Tibial nerve (tissue), 4 donors: ENCODE measurements at regions not wholly inside any gene's neighbourhood (a gene's known extent, or its start where the extent isn't known, plus 50 kb on each side); places are given as distances from the start of the nearest gene placed in this dataset.

Experiments
- CTCF ChIP-seq, 5 experiments: fragments of 200-600 bp in 3 of 5; fragments of 450-650 bp in 2 of 5; sonication (generic) in 3 of 5; IDR thresholded peaks; one replicate each; pipeline ENCODE4 v1.5.1; 2016 to 2019; ENCODE audit warnings: antibody characterized with exemption in 5 of 5, mild to moderate bottlenecking in 3 of 5, moderate library complexity in 2 of 5
- EP300 ChIP-seq, 2 donors: sonication (generic); formaldehyde crosslinking; IDR thresholded peaks; one replicate each; pipeline ENCODE4 v1.6.1; 2017; ENCODE audit warnings: antibody characterized with exemption in 2 of 2, mild to moderate bottlenecking in 1 of 2
- POLR2A ChIP-seq, 2 donors: fragments of 450-650 bp; IDR thresholded peaks; one replicate each; pipeline ENCODE4 v1.6.1; 2017; ENCODE audit warnings: antibody characterized with exemption in 2 of 2, mild to moderate bottlenecking in 2 of 2, moderate library complexity in 2 of 2

DNA sequence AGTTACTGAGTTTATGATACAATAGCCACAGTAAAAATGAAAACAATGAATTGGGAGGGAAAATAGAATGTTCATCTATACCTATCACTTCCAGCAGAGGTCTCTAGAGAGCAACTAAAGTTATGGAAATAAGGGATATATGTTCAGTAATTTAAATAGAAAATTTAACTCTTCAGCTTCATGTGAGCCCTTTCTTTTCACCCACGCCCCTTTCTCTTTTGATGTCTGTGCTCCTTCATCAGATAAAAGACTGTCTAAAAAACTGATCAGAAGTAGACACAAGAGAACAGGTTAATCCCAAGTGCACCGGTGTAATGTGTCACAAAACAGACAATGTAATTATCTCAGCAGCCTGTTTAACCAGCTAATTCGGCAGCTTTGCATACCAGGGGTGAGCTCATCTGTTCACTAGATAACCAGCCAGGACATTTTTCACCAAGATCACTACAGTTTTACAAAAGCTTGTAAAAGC lies 238.5 kb upstream of the ERBB4 start:
- TF ChIP-seq CTCF (IDR thresholded peaks at IDR 0.05) (peak; percentile 46 to 56 (median 48)), POLR2A (IDR thresholded peaks at IDR 0.05) (no peak), EP300 (IDR thresholded peaks at IDR 0.05) (no peak)
